Right lobe of liver (tissue), 4 donors: ENCODE measurements at regions not wholly inside any gene's neighbourhood (a gene's known extent, or its start where the extent isn't known, plus 50 kb on each side); places are given as distances from the start of the nearest gene placed in this dataset.

ENCODE experiments used
- CTCF ChIP-seq, 4 donors: fragments of 200-600 bp in 3 of 4; fragments of 450-650 bp in 1 of 4; IDR thresholded peaks; one replicate each; pipeline versions ENCODE4 v1.5.1 to v1.8.0; 2016 to 2022; ENCODE audit warnings: antibody characterized with exemption in 4 of 4, mild to moderate bottlenecking in 2 of 4
- POLR2A ChIP-seq: fragments of 450-650 bp; IDR thresholded peaks from one replicate; pipeline ENCODE4 v1.6.1; 2017; ENCODE audit warnings: antibody characterized with exemption, mild to moderate bottlenecking
- donor health status: DM: no; HTN: no; CAD: no.
- donor health status: DM: no; HTN: no; CAD: no.
- donor health status: DM: no; HTN: yes; CAD: no.

GRCh38 chr10:31262672-31263071 lies 56.3 kb upstream of the ZEB1 start:
- no peak for TF ChIP-seq CTCF (IDR thresholded peaks at IDR 0.05)
- no peak for TF ChIP-seq POLR2A
